ENCODE measurements at regions not wholly inside any gene's neighbourhood (a gene's known extent, or its start where the extent isn't known, plus 50 kb on each side); places are given as distances from the start of the nearest gene placed in this dataset.

DNA sequence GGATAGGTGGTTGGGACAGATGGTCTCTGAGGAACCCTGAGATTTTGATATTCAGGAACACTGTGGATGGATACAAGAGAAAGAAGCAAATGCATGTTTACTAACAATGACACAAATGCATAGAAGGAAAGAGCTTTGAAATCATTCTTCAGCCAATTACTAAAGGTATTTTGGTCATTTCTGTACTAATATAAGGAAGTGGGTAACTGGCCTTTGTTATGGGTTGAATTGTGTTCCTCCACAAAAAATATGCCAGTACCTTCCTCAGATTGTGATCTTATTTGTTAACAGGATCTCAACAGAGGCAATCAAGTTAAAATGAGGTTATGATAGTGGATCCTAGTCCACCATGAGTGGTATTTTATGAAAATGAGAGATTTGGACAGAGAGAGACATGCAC is 68.7 kb upstream of the KCNA3 start:
- Histone ChIP-seq H3K27ac (no peak overlapping the region), H3K4me1 (ENCODE audit: insufficient read depth) (no peaks in the 10 kb centered on the region), H3K36me3 (no peaks in the 10 kb centered on the region), H3K27me3 (no peaks in the 10 kb centered on the region), H3K4me3 (no peak overlapping the region), H3K9me3 (no peaks in the 10 kb centered on the region)
- intact Hi-C loops (cut with DNase I): no loop called here
- TF ChIP-seq, protein P1, sequence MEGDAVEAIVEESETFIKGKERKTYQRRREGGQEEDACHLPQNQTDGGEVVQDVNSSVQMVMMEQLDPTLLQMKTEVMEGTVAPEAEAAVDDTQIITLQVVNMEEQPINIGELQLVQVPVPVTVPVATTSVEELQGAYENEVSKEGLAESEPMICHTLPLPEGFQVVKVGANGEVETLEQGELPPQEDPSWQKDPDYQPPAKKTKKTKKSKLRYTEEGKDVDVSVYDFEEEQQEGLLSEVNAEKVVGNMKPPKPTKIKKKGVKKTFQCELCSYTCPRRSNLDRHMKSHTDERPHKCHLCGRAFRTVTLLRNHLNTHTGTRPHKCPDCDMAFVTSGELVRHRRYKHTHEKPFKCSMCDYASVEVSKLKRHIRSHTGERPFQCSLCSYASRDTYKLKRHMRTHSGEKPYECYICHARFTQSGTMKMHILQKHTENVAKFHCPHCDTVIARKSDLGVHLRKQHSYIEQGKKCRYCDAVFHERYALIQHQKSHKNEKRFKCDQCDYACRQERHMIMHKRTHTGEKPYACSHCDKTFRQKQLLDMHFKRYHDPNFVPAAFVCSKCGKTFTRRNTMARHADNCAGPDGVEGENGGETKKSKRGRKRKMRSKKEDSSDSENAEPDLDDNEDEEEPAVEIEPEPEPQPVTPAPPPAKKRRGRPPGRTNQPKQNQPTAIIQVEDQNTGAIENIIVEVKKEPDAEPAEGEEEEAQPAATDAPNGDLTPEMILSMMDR (IDR thresholded peaks at IDR 0.05): no peak
- TF ChIP-seq POLR2A (IDR thresholded peaks at IDR 0.05): no peak
- no peak for TF ChIP-seq EP300 (IDR thresholded peaks at IDR 0.05)
- DNase-seq: no peak

DNA sequence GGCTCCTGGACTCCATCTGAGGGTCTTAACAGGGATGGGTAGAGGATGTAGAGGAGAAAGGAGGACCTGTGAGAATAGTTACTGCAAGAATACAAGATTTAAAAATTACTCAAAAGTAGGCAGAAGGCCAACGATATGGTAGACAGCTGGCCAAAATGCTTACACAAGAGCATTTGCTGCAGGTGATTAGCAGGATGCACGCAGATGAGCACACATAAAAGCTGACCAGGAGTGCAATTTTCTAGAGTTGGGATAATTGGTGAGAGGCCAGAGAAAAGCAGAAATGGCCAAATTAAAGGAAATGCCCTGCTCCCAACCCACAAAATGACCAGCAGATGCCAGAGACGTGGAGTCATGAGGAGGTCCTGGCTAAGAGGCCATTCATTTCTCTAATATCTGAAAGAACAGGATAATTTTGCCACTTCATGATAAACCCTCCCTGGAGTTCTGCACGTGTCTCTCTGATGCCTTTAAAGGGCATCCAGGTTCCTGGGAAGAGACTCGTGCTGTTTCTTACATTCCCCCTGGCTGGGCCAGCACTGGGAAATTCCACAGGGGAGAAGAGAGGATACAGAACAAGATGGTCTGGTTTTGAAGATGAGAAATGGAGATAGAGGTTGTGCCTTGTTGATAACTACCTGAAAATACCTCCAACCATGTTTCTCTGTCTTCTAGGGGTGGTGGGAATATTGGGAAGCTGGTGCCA is 62.3 kb upstream of the KCNA3 start:
- intact Hi-C loops (cut with DNase I): no loop called here
- Histone ChIP-seq H3K27me3 (no peaks in the 10 kb centered on the region), H3K4me3 (no peak overlapping the region), H3K36me3 (no peaks in the 10 kb centered on the region), H3K4me1 (ENCODE audit: insufficient read depth) (no peaks in the 10 kb centered on the region), H3K9me3 (no peaks in the 10 kb centered on the region), H3K27ac (no peak overlapping the region)
- 43 to 56% (median 50%) methylated on average over 5 of the region's 5 CpGs for WGBS, 3 donors
- no peak for TF ChIP-seq POLR2A (IDR thresholded peaks at IDR 0.05)
- TF ChIP-seq EP300 (IDR thresholded peaks at IDR 0.05): no peak
- TF ChIP-seq, protein P1 (IDR thresholded peaks at IDR 0.05): no peak
- DNase-seq: no peak

DNA sequence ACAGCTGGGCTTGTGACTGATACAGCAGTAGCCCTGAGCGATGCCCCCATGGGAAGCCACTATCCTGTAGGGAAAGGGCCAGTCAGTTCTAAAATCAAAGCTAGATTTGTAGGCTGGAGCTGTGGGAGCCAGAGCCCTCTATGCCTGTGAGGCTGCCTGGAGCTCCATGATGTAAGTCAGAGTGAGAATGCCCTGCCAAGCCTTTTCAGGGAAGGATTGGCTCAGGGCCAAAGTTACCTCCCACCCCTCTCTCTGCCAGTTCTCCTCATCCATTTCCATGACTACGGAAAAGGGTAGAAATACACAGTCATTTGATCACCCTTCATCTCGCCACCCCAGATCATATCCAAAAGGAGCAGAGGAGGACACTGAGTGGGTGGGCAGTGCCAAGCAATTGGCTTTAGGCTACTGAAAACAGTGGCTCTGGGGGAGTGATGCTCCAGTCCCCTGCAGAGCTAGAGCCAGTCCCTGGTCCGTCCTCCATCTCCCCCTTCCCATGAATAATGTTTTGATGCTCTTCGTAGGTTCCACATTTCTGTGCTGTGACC is 59.5 kb upstream of the KCNA3 start:
- Histone ChIP-seq H3K4me3 (no peak overlapping the region), H3K27me3 (no peaks in the 10 kb centered on the region), H3K27ac (no peak overlapping the region), H3K4me1 (ENCODE audit: insufficient read depth) (no peaks in the 10 kb centered on the region), H3K9me3 (no peaks in the 10 kb centered on the region), H3K36me3 (no peaks in the 10 kb centered on the region)
- TF ChIP-seq EP300 (IDR thresholded peaks at IDR 0.05): no peak
- TF ChIP-seq, protein P1 (IDR thresholded peaks at IDR 0.05): no peak
- TF ChIP-seq POLR2A (IDR thresholded peaks at IDR 0.05): no peak
- DNase-seq: no peak
- WGBS, 3 donors: 58 to 67% (median 63%) methylated on average over 5 of the region's 5 CpGs
- intact Hi-C loops (cut with DNase I): no loop called here

DNA sequence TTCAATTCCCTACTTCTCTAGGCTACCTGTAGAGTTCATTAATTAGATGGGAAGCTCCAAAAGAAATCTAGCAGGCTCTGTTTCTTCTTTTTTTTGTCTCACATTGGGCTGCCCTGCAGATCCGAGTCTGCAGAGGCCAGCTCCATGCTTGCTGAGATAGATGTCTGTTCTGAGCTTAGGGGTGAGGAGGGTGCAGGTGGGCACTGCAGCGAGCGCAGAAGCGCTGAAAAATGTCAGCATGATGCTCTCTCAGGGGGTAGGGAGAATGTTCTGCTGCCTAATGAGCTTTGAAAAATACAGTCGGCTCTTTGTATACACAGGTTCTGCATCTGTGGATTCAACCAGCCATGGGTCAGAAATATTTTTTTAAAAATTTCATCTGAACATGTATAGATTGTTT is 56.8 kb upstream of the KCNA3 start:
- no peak for DNase-seq
- Histone ChIP-seq H3K4me3 (no peak overlapping the region), H3K36me3 (no peaks in the 10 kb centered on the region), H3K4me1 (ENCODE audit: insufficient read depth) (no peaks in the 10 kb centered on the region), H3K9me3 (no peaks in the 10 kb centered on the region), H3K27ac (no peak overlapping the region), H3K27me3 (no peaks in the 10 kb centered on the region)
- intact Hi-C loops (cut with DNase I): no loop called here
- TF ChIP-seq EP300 (IDR thresholded peaks at IDR 0.05) (no peak), POLR2A (IDR thresholded peaks at IDR 0.05) (no peak)
- TF ChIP-seq, protein P1 (IDR thresholded peaks at IDR 0.05): no peak
- 76 to 86% (median 79%) methylated on average over 5 of the region's 5 CpGs for WGBS, 3 donors
